Naive thymus-derived CD4-positive, alpha-beta T cell (primary cell): ENCODE measurements at regions not wholly inside any gene's neighbourhood (a gene's known extent, or its start where the extent isn't known, plus 50 kb on each side); places are given as distances from the start of the nearest gene placed in this dataset.

Source experiments
- ATAC-seq: fragments of 150-1000 bp; cut with Tn5 transposase; 2 replicates; pipeline ENCODE4 v1.10.0; 2021; ENCODE audit warnings: mild to moderate bottlenecking, moderate library complexity
- CTCF ChIA-PET: fragments of 350-600 bp; sonication (Branson Sonifier 250); formaldehyde crosslinking; loops from one replicate; lab custom pipeline; 2021; ENCODE audit warnings: antibody characterized with exemption; lab: Charles Lee
- POLR2A ChIA-PET: fragments of 350-600 bp; sonication (Branson Sonifier 250); formaldehyde crosslinking; loops from one replicate; lab custom pipeline; 2021; ENCODE audit warnings: antibody characterized with exemption, inconsistent platforms; lab: Charles Lee
- DNase-seq, 9 donors: peaks; one replicate each; pipeline versions ENCODE4 v3.0.0 to v3.0.0-alpha.2; 2020 to 2022; ENCODE audit warnings: mixed read lengths in 1 of 9
- H3K27ac ChIP-seq: one replicate; pipeline ENCODE4 v1.7.0; 2013; ENCODE audit warnings: mild to moderate bottlenecking, low read depth, low read length, moderate library complexity
- H3K27me3 ChIP-seq, 2 donors: one replicate each; pipeline ENCODE4 v1.7.0; 2013; ENCODE audit warnings: low read length in 2 of 2, mild to moderate bottlenecking in 2 of 2, moderate library complexity in 2 of 2; ENCODE audit not compliant: control insufficient read depth in 2 of 2, insufficient read depth in 2 of 2
- H3K36me3 ChIP-seq, 3 experiments: 1 replicate in 2 of 3; 2 replicates in 1 of 3; pipeline ENCODE4 v1.7.0; 2013; ENCODE audit warnings: low read length in 3 of 3, mild to moderate bottlenecking in 3 of 3, moderate library complexity in 1 of 3; ENCODE audit not compliant: insufficient read depth in 3 of 3, control insufficient read depth in 2 of 3
- H3K4me1 ChIP-seq, 2 donors: one replicate each; pipeline ENCODE4 v1.7.0; 2013; ENCODE audit warnings: low read length in 2 of 2, mild to moderate bottlenecking in 2 of 2, moderate library complexity in 1 of 2; ENCODE audit not compliant: control insufficient read depth in 2 of 2, insufficient read depth in 2 of 2
- H3K4me3 ChIP-seq: 2 replicates; pipeline ENCODE4 v1.7.0; 2013; ENCODE audit warnings: mild to moderate bottlenecking, low read length
- H3K9me3 ChIP-seq, 3 experiments: 1 replicate in 2 of 3; 2 replicates in 1 of 3; pipeline ENCODE4 v1.7.0; 2013; ENCODE audit warnings: low read length in 3 of 3; ENCODE audit not compliant: control insufficient read depth in 2 of 3
- H3K27ac Mint-ChIP-seq, 9 donors: one replicate each; pipeline ENCODE4 v1.8.0; 2020 to 2022; ENCODE audit warnings: mixed read lengths in 9 of 9, mild to moderate bottlenecking in 8 of 9, moderate library complexity in 5 of 9, inconsistent platforms in 2 of 9
- H3K27me3 Mint-ChIP-seq, 5 donors: one replicate each; pipeline ENCODE4 v1.8.0; 2021 to 2022; ENCODE audit warnings: mixed read lengths in 5 of 5, mild to moderate bottlenecking in 1 of 5
- H3K36me3 Mint-ChIP-seq, 5 donors: one replicate each; pipeline ENCODE4 v1.8.0; 2020 to 2022; ENCODE audit warnings: mixed read lengths in 5 of 5, mild to moderate bottlenecking in 3 of 5, inconsistent platforms in 1 of 5
- H3K4me1 Mint-ChIP-seq, 7 donors: one replicate each; pipeline ENCODE4 v1.8.0; 2020 to 2022; ENCODE audit warnings: mixed read lengths in 7 of 7, mild to moderate bottlenecking in 3 of 7, inconsistent platforms in 1 of 7
- H3K4me3 Mint-ChIP-seq, 10 donors: one replicate each; pipeline ENCODE4 v1.8.0; 2020 to 2022; ENCODE audit warnings: mild to moderate bottlenecking in 10 of 10, mixed read lengths in 10 of 10, moderate library complexity in 6 of 10, inconsistent platforms in 2 of 10
- H3K9me3 Mint-ChIP-seq, 11 donors: one replicate each; pipeline ENCODE4 v1.8.0; 2020 to 2022; ENCODE audit warnings: mixed read lengths in 11 of 11, mild to moderate bottlenecking in 4 of 11, inconsistent platforms in 1 of 11, moderate library complexity in 1 of 11
- intact Hi-C, 2 donors: fragments of 100-400 bp; cut with micrococcal nuclease; formaldehyde crosslinking; loops; one replicate each; pipeline ENCODE4 v1.15.1; 2023

DNA sequence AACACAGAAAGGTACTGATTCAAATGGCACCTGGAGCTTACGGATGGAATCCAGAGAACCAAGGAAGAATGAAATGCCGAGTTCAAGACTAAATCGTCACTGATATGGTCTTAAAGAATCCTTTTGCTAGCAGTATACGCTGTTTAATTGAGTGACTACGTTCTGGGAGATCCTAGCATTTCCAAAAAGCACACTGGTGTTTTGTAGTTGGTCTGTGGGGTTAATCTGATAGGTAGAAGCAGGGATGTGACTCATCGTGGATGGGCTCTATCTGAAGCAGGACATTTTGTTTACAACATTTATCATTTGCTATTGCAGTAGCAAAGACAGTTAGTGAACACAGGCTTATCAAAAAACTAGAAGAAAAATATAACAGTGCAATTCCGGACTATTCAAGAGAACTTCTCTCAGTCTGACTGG lies 169.2 kb upstream of the HMGA2 start:
- Mint-ChIP-seq H3K9me3 (peaks cover 0 to 5% (median 0%) of the 10 kb centered on the region in 11 donors), H3K4me3 (no peak overlapping the region), H3K27me3 (peaks cover 0 to 21% (median 10%) of the 10 kb centered on the region in 5 donors), H3K4me1 (peaks cover 0 to 8% (median 0%) of the 10 kb centered on the region in 7 donors), H3K27ac (no peak overlapping the region), H3K36me3 (no peaks in the 10 kb centered on the region)
- DNase-seq (no peak), ATAC-seq (no peak)
- H3K9me3 ChIP-seq, result no peaks in the 10 kb centered on the region
- H3K27ac ChIP-seq, result no peak overlapping the region
- no peak overlapping the region for H3K4me3 ChIP-seq
- ChIA-PET CTCF (no interaction called here), POLR2A (no interaction called here)
- no peaks in the 10 kb centered on the region for H3K4me1 ChIP-seq
- intact Hi-C loops, result no loop called here
- H3K36me3 ChIP-seq, result no peaks in the 10 kb centered on the region
- H3K27me3 ChIP-seq, result no peaks in the 10 kb centered on the region

DNA sequence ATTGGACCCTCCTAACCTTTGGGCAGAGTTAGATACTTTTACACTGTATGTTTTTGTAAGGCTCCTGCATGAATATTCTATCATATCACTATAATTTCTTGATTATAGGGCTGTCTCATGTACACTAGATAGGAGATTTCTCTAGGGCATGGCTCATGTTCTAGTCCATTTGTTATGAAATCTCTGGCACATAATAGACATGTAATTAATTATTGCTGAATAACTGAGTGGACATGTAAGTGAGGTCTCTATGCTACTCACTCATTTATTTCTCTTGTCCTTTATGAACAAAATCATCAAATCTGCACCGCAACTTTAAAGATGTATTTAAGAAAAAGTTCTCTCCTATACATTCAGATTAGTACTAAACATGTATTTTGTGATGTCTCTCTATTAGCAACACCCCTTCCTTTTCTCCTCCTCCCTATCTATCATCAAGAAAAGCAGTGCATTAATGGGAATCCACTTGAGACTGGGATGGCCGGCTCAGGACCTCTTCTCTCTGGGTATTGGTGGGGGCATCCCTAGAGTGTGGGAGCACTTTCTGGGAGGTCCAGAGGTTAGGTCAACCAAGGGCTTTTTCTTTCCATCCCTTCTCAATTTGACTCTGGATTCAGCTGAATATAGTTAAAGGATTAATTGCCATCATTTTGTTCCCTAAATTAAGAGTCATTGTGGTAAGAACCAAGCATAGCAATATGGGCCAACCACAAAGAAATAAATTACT lies 168.0 kb upstream of the HMGA2 start:
- POLR2A ChIA-PET, result no interaction called here
- Mint-ChIP-seq H3K4me1 (peaks cover 0 to 5% (median 0%) of the 10 kb centered on the region in 7 donors), H3K27me3 (peaks cover 2 to 27% (median 15%) of the 10 kb centered on the region in 5 donors), H3K36me3 (no peaks in the 10 kb centered on the region), H3K27ac (no peak overlapping the region), H3K9me3 (peaks cover 0 to 2% (median 0%) of the 10 kb centered on the region in 11 donors), H3K4me3 (no peak overlapping the region)
- intact Hi-C loops, result no loop called here
- Histone ChIP-seq H3K9me3 (no peaks in the 10 kb centered on the region), H3K4me3 (no peak overlapping the region), H3K36me3 (no peaks in the 10 kb centered on the region), H3K27me3 (no peaks in the 10 kb centered on the region), H3K4me1 (no peaks in the 10 kb centered on the region), H3K27ac (no peak overlapping the region)
- CTCF ChIA-PET, result no interaction called here
- ATAC-seq, result no peak
- DNase-seq, result no peak

DNA sequence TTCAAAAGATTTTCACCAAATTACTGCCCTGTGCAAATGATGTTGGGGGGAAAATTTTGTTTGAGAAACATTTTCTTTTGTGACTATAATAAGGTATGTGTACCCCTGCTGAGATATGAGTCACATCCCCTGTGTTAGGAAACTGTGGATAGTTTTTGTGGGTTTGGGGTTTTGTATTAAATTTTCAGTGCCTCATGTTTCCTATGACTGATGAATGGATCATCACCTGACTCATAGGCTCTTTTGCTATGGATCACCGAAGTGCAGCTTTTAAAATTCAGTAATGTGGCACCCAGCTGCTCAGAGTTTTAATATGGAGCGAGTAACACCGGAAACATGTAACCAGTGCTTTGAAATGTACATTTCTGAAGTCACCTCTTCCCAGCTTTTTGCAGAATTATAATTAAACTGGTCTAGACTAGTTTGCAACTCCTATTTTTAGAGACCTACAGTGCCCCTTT lies 167.4 kb upstream of the HMGA2 start:
- Mint-ChIP-seq H3K36me3 (no peaks in the 10 kb centered on the region), H3K27ac (no peak overlapping the region), H3K4me3 (no peak overlapping the region), H3K9me3 (peaks cover 0 to 2% (median 0%) of the 10 kb centered on the region in 11 donors), H3K4me1 (peaks cover 0 to 5% (median 0%) of the 10 kb centered on the region in 7 donors), H3K27me3 (peaks cover 2 to 26% (median 15%) of the 10 kb centered on the region in 5 donors)
- ATAC-seq (no peak), DNase-seq (no peak)
- intact Hi-C loops, result no loop called here
- Histone ChIP-seq H3K36me3 (no peaks in the 10 kb centered on the region), H3K4me3 (no peak overlapping the region), H3K9me3 (no peaks in the 10 kb centered on the region), H3K27me3 (no peaks in the 10 kb centered on the region), H3K27ac (no peak overlapping the region), H3K4me1 (no peaks in the 10 kb centered on the region)
- ChIA-PET POLR2A (no interaction called here), CTCF (no interaction called here)

GRCh38 chr12:65657635-65658034 lies 166.6 kb upstream of the HMGA2 start:
- POLR2A ChIA-PET, result no interaction called here
- no peak overlapping the region for H3K27ac Mint-ChIP-seq
- DNase-seq, result no peak
- peaks cover 0 to 2% (median 0%) of the 10 kb centered on the region in 11 donors for H3K9me3 Mint-ChIP-seq
- Histone ChIP-seq H3K4me3 (no peak overlapping the region), H3K4me1 (no peaks in the 10 kb centered on the region), H3K27ac (no peak overlapping the region), H3K36me3 (no peaks in the 10 kb centered on the region), H3K9me3 (no peaks in the 10 kb centered on the region), H3K27me3 (no peaks in the 10 kb centered on the region)
- CTCF ChIA-PET, result no interaction called here
- ATAC-seq, result no peak
- intact Hi-C loops, result no loop called here
- H3K27me3 Mint-ChIP-seq, result peaks cover 1 to 23% (median 15%) of the 10 kb centered on the region in 5 donors
- no peak overlapping the region for H3K4me3 Mint-ChIP-seq
- H3K4me1 Mint-ChIP-seq, result peaks cover 0 to 5% (median 0%) of the 10 kb centered on the region in 7 donors
- H3K36me3 Mint-ChIP-seq, result no peaks in the 10 kb centered on the region

DNA sequence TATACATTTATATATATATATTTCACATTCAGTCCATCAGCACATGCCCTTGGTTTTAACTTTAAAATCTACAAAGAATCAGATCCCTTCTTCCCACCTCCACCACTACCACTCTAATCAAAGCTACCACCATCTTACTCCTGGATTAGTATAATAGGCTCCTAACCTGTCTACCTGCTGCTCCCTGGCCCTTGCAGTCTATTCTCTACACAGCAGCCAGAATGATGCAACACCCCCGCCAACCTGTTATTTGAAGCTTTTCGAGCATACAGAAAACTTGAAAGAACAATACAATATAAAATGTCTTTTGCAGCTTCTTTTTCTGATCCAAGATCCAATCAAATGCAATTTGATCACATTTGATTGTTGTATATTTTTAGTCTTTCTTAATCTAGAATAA lies 165.9 kb upstream of the HMGA2 start:
- intact Hi-C loops, result no loop called here
- DNase-seq, result no peak
- Histone ChIP-seq H3K9me3 (no peaks in the 10 kb centered on the region), H3K4me3 (no peak overlapping the region), H3K27me3 (no peaks in the 10 kb centered on the region), H3K4me1 (no peaks in the 10 kb centered on the region), H3K36me3 (no peaks in the 10 kb centered on the region), H3K27ac (no peak overlapping the region)
- Mint-ChIP-seq H3K9me3 (peaks cover 0 to 1% (median 0%) of the 10 kb centered on the region in 11 donors), H3K4me3 (no peak overlapping the region), H3K27ac (no peak overlapping the region), H3K36me3 (no peaks in the 10 kb centered on the region), H3K4me1 (peaks cover 0 to 5% (median 0%) of the 10 kb centered on the region in 7 donors), H3K27me3 (peaks cover 0 to 23% (median 15%) of the 10 kb centered on the region in 5 donors)
- no peak for ATAC-seq
- ChIA-PET POLR2A (no interaction called here), CTCF (no interaction called here)

DNA sequence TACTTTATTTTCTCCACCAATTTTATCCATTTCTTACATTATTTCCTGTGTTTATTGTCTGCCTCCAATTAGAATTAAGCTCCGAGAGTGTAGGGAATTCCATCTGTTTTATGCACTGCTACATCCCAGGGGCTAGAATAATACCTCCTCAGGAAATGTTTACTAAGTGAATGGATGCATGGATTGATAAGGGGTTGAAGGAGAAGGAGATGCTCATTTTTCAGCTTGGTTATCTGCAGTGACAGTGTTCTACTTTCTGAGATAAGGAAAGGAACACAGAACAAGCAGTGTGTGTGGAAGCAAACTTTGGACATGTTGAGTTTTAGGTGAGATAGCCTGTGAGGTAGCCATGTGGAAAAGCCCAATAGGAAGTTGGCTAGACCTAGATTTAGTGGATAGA lies 164.6 kb upstream of the HMGA2 start:
- Histone ChIP-seq H3K9me3 (no peaks in the 10 kb centered on the region), H3K27ac (no peak overlapping the region), H3K4me3 (no peak overlapping the region), H3K27me3 (no peaks in the 10 kb centered on the region), H3K4me1 (no peaks in the 10 kb centered on the region), H3K36me3 (no peaks in the 10 kb centered on the region)
- H3K36me3 Mint-ChIP-seq, result no peaks in the 10 kb centered on the region
- no peak overlapping the region for H3K4me3 Mint-ChIP-seq
- ChIA-PET POLR2A (no interaction called here), CTCF (no interaction called here)
- ATAC-seq, result no peak
- peaks cover 0 to 5% (median 0%) of the 10 kb centered on the region in 7 donors for H3K4me1 Mint-ChIP-seq
- peaks cover 0 to 23% (median 15%) of the 10 kb centered on the region in 5 donors for H3K27me3 Mint-ChIP-seq
- DNase-seq, result no peak
- no peak overlapping the region for H3K27ac Mint-ChIP-seq
- H3K9me3 Mint-ChIP-seq, result peaks cover 0 to 3% (median 0%) of the 10 kb centered on the region in 11 donors
- intact Hi-C loops, result no loop called here

DNA sequence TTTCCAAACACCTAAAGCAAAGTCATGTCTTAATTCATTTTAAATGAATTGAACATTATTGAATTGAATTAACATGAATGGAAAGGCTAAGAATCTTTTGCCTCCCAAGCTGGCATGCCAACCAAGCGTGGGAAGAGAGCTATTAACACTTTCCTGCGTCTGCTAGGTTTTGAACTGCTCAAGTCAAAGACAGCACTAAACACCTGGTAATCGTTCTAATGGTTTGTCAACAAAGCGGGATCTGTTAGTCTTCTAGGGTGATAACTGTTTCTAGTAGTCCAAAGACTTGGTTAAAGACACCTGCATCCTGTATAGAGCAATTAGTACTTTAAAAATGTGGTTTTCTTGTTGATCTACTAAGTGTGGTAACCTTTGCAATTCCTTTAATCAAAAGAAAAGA lies 164.2 kb upstream of the HMGA2 start:
- DNase-seq, result no peak
- Mint-ChIP-seq H3K9me3 (peaks cover 0 to 6% (median 0%) of the 10 kb centered on the region in 11 donors), H3K4me3 (no peak overlapping the region), H3K36me3 (no peaks in the 10 kb centered on the region), H3K27me3 (peaks cover 0 to 26% (median 15%) of the 10 kb centered on the region in 5 donors), H3K4me1 (peaks cover 0 to 5% (median 0%) of the 10 kb centered on the region in 7 donors), H3K27ac (no peak overlapping the region)
- Histone ChIP-seq H3K4me3 (no peak overlapping the region), H3K27ac (no peak overlapping the region), H3K4me1 (no peaks in the 10 kb centered on the region), H3K9me3 (no peaks in the 10 kb centered on the region), H3K27me3 (no peaks in the 10 kb centered on the region), H3K36me3 (no peaks in the 10 kb centered on the region)
- intact Hi-C loops, result no loop called here
- ATAC-seq, result no peak
- CTCF ChIA-PET, result no interaction called here
- POLR2A ChIA-PET, result no interaction called here
